ENCODE measurements at regions not wholly inside any gene's neighbourhood (a gene's known extent, or its start where the extent isn't known, plus 50 kb on each side); places are given as distances from the start of the nearest gene placed in this dataset.

GRCh38 chr11:28491431-28491830, 383.2 kb downstream of the METTL15 start:
- Mint-ChIP-seq H3K9me3 (ENCODE audit: insufficient read depth) (no peaks in the 10 kb centered on the region), H3K27me3 (no peaks in the 10 kb centered on the region), H3K4me3 (no peak overlapping the region), H3K4me1 (no peaks in the 10 kb centered on the region), H3K27ac (no peak overlapping the region)
- Histone ChIP-seq H3K79me2 (ENCODE audit: control insufficient read depth, insufficient read depth, low read length) (no peaks in the 10 kb centered on the region), H3K4me3 (ENCODE audit: control extremely low read depth in 1 of 5, extremely low read depth in 1 of 5, insufficient read depth in 1 of 5, low read depth in 2 of 5, low read length in 4 of 5) (no peak overlapping the region), H3K9me3 (ENCODE audit: control extremely low read depth in 1 of 3, control insufficient read depth in 2 of 3, insufficient read depth in 1 of 3, low read length in 2 of 3) (no peaks in the 10 kb centered on the region), H4K20me1 (ENCODE audit: control insufficient read depth, insufficient read depth, low read length, poor library complexity, severe bottlenecking) (no peaks in the 10 kb centered on the region), H3K36me3 (replicated peaks in 1 of 2; ENCODE audit: control extremely low read depth in 1 of 2, control insufficient read depth in 1 of 2, extremely low read depth in 1 of 2, insufficient read depth in 2 of 2, low read length in 1 of 2) (no peaks in the 10 kb centered on the region), H3K4me1 (ENCODE audit: control insufficient read depth in 2 of 2, insufficient read depth in 2 of 2, low read length in 2 of 2) (no peaks in the 10 kb centered on the region), H3K27me3 (replicated peaks in 1 of 4; ENCODE audit: control extremely low read depth in 1 of 4, control insufficient read depth in 3 of 4, insufficient read depth in 4 of 4, low read length in 3 of 4) (no peaks in the 10 kb centered on the region), H3K4me2 (replicated peaks; ENCODE audit: low read depth, low read length, poor library complexity, severe bottlenecking) (no peak overlapping the region), H2AFZ (ENCODE audit: insufficient read depth, low read depth, low read length, poor library complexity, severe bottlenecking) (no peak overlapping the region), H3K9ac (ENCODE audit: low read length) (no peak overlapping the region), H3K27ac (ENCODE audit: low read length in 2 of 2) (no peak overlapping the region)
- ChIA-PET POLR2A (no interaction called here), CTCF (interaction anchor here (0.9 kb wide), 1 partner anchor 39 kb away, joined by 3 read pairs; no protein-coding TSS in a partner anchor)
- intact Hi-C loops (cut with micrococcal nuclease) = no loop called here
- no peak for DNase-seq
- no peak for ATAC-seq (ENCODE audit: low read depth)
- WGBS (ENCODE audit: insufficient coverage) = no CpG with 5 or more reads among the region's 1 CpG
- TF ChIP-seq CTCF (IDR thresholded peaks at IDR 0.05) (no peak), EZH2 (IDR thresholded peaks at IDR 0.05; ENCODE audit: borderline replicate concordance, insufficient read depth, low read depth, low read length, poor library complexity, severe bottlenecking) (no peak)

GRCh38 chr11:28490773-28491382, 382.7 kb downstream of the METTL15 start:
- ATAC-seq (ENCODE audit: low read depth) (no peak), DNase-seq (no peak)
- no peak overlapping the region for H3K4me3 ChIP-seq (ENCODE audit: control extremely low read depth in 1 of 5, extremely low read depth in 1 of 5, insufficient read depth in 1 of 5, low read depth in 2 of 5, low read length in 4 of 5)
- TF ChIP-seq CTCF (IDR thresholded peaks at IDR 0.05) (no peak), EZH2 (IDR thresholded peaks at IDR 0.05; ENCODE audit: borderline replicate concordance, insufficient read depth, low read depth, low read length, poor library complexity, severe bottlenecking) (no peak)
- H3K4me1 ChIP-seq (ENCODE audit: control insufficient read depth in 2 of 2, insufficient read depth in 2 of 2, low read length in 2 of 2) = no peaks in the 10 kb centered on the region
- Mint-ChIP-seq H3K9me3 (ENCODE audit: insufficient read depth) (no peaks in the 10 kb centered on the region), H3K27ac (no peak overlapping the region), H3K4me3 (no peak overlapping the region), H3K27me3 (no peaks in the 10 kb centered on the region), H3K4me1 (no peaks in the 10 kb centered on the region)
- no peaks in the 10 kb centered on the region for H3K36me3 ChIP-seq (replicated peaks in 1 of 2; ENCODE audit: control extremely low read depth in 1 of 2, control insufficient read depth in 1 of 2, extremely low read depth in 1 of 2, insufficient read depth in 2 of 2, low read length in 1 of 2)
- no peaks in the 10 kb centered on the region for H3K79me2 ChIP-seq (ENCODE audit: control insufficient read depth, insufficient read depth, low read length)
- no peak overlapping the region for H3K27ac ChIP-seq (ENCODE audit: low read length in 2 of 2)
- H2AFZ ChIP-seq (ENCODE audit: insufficient read depth, low read depth, low read length, poor library complexity, severe bottlenecking) = no peak overlapping the region
- no peak overlapping the region for H3K4me2 ChIP-seq (replicated peaks; ENCODE audit: low read depth, low read length, poor library complexity, severe bottlenecking)
- ChIA-PET CTCF (interaction anchor here (0.9 kb wide), 1 partner anchor 40 kb away, joined by 3 read pairs; no protein-coding TSS in a partner anchor), POLR2A (no interaction called here)
- intact Hi-C loops (cut with micrococcal nuclease) = no loop called here
- no peaks in the 10 kb centered on the region for H3K9me3 ChIP-seq (ENCODE audit: control extremely low read depth in 1 of 3, control insufficient read depth in 2 of 3, insufficient read depth in 1 of 3, low read length in 2 of 3)
- no peak overlapping the region for H3K9ac ChIP-seq (ENCODE audit: low read length)
- no peaks in the 10 kb centered on the region for H3K27me3 ChIP-seq (replicated peaks in 1 of 4; ENCODE audit: control extremely low read depth in 1 of 4, control insufficient read depth in 3 of 4, insufficient read depth in 4 of 4, low read length in 3 of 4)
- H4K20me1 ChIP-seq (ENCODE audit: control insufficient read depth, insufficient read depth, low read length, poor library complexity, severe bottlenecking) = no peaks in the 10 kb centered on the region

Measured in B cell (primary cell).